ENCODE measurements at regions not wholly inside any gene's neighbourhood (a gene's known extent, or its start where the extent isn't known, plus 50 kb on each side); places are given as distances from the start of the nearest gene placed in this dataset.
"Not testable (repeated sequence)": the region's sequence is repeated elsewhere in the genome, so short reads cannot be mapped to it uniquely, and the experiment has no call there.

- DNase-seq, result no peak
Measured at GRCh38 chr9:88875400-88876120, 115.7 kb upstream of the S1PR3 start.

- DNase-seq, result no peak
Measured at GRCh38 chr9:88880199-88880598, 111.1 kb upstream of the S1PR3 start.

GRCh38 chr9:88884291-88884690 lies 107.0 kb upstream of the S1PR3 start:
- DNase-seq, result not testable (repeated sequence)

DNA sequence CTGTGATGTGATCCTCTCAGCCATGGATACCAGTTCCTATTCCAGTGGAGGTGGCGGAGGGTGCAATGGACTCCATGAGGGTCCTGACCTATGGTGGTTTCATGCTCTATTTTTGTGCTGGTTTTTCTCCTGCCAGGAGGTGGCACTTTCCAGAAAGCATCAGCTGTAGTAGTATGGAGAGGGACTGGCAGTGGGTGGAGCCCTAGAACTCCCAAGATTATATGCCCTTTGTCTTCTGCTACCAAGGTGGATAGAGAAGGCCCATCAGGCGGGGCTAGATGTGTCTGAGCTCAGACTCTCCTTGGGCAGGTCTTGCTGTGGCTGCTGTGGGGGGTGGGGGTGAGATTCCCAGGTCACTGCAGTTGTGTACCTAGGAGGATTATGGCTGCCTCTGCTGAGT lies 104.5 kb upstream of the S1PR3 start:
- not testable (repeated sequence) for DNase-seq

DNA sequence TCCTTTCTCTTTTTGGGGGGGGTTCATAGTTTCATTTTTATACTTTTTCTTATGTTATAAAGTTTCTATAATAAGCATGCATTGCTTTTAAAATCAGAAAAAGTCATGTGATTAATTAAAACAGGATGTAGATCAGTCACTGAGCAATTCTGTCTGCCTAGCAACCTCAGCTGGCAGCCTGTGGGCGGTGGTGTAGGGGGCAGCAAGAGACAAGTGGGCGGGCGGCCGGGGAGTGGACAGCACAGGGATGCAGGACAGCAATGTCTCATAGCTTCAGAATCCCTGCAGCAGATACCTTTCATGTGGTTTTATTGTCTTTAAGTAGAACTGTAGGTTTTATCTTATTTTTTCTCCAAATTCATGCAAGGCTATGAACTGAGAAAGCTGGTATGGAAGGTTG lies 101.9 kb upstream of the S1PR3 start:
- peak; percentile 21 for DNase-seq

DNA sequence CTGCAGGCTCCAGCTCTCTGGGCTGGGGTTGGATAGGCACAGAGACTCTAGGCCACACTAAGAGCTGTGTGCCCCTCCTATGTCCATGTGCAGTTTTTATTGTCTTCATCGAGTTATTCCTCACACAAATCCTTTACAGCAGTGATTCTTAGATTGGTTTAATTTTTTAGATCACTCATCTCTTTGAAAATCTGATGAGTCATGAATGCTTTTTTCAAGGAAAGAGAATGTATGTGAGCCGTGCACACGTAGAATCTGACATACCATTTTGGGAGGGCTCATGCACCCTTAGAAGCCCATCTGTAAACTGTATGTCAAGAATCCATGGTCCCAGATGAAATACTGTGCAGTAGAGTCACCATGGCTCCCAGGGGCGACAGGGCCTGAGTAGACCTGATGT lies 100.7 kb upstream of the S1PR3 start:
- no peak for DNase-seq

DNA sequence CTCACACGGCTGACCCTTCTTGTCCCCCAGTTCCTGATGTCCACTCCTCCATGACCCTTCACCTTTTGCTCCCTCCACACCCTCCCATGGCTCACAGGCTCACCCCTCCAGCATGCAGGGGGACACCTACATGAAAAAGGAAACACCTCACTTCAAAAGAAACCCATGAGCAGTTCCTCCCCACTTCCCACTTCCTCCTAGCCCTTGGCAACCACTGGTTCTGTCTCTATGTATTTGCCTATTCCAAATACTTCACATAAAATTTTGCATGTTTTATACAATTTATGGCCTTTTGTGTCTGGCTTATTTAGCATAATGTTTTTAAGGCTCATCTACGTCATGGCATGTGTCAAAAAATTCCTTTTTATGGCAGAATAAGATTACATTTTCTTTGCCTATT lies 100.2 kb upstream of the S1PR3 start:
- DNase-seq, result no peak

- DNase-seq, result no peak
Measured at GRCh38 chr9:88892724-88893123, 98.5 kb upstream of the S1PR3 start.

GRCh38 chr9:88897081-88897480 lies 94.2 kb upstream of the S1PR3 start:
- DNase-seq, result no peak

DNA sequence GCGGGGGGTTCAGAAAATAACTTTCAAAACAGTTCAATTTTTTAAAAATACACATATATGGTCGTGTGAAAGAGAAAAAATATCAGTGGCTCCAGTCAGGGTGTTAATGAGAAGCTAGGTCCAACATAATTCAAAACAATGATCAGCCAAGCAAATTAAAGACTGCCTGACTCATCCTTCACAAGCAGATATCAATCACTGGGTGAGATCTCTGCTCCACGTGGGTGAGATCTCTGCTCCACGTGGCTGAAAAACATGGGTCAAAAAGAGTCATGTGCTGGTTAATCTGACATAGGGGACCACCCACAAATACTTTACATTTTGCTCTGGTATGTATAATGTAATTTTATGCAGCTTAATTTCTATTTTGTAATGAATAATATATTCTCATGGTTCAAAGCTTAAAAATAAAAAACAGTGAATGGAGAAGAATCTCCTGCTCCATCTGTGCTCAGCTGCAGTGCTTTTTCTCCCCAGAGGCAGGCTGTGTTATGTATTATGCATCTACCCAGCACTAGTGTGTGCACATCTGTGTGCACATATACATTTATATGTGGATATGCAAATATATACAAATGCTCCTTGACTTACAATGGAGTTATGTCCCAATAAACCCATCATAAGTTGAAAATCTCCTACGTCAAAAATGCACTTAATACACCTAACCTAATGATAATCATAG lies 93.1 kb upstream of the S1PR3 start:
- DNase-seq, result no peak

DNA sequence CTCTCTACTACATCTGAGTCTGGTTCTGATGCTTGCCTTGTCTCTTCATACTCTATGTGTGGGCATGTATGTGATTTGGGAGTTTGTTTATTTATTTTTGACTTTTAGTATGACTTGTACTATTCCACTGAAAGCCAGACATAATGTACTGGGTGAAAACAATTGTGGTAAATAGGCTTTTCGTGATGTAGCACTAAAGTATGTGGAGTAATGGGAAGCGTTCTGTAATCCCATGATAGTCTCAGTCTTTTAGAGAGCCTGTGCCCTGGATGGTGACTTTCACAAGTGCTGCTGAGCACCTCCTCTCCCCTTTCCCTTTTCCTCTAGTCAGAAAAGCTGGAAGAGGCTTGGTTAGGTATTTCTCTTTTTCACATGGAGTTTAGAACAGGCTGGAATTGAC lies 85.8 kb upstream of the S1PR3 start:
- no peak for DNase-seq

GRCh38 chr9:88915916-88916315 lies 75.4 kb upstream of the S1PR3 start:
- no peak for DNase-seq

GRCh38 chr9:88916894-88917293 lies 74.4 kb upstream of the S1PR3 start:
- DNase-seq, result no peak

- DNase-seq, result no peak
Measured at GRCh38 chr9:88917375-88917774, 73.9 kb upstream of the S1PR3 start.

- not testable (repeated sequence) for DNase-seq
Measured at GRCh38 chr9:88918537-88918936, 72.7 kb upstream of the S1PR3 start.

DNA sequence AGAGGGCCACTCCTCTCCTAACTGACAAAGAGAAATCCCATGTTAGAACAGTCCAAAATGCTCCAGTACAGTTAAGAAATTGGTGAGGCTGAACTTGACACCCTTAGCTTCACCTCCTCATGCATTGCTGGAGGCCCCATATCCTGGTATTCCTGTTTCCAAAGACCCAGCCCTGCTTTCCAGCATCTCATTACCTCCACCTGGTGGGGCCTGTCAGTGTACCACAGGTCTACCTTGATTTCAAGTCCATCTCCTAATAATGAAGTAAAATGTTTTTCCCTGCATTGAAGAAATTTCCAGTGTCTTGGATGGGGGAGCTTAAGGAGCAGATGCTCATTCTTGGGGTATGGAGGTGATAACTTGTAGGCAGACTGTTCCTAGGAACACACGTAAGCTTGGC lies 70.6 kb upstream of the S1PR3 start:
- no peak for DNase-seq

- DNase-seq, result no peak
Measured at GRCh38 chr9:88922091-88922490, 69.2 kb upstream of the S1PR3 start.

- no peak for DNase-seq
Measured at GRCh38 chr9:88923092-88923491, 68.2 kb upstream of the S1PR3 start.

GRCh38 chr9:88923653-88924288 lies 67.5 kb upstream of the S1PR3 start:
- DNase-seq, result no peak

- peak; percentile 9 for DNase-seq
Measured at GRCh38 chr9:88925481-88925880, 65.8 kb upstream of the S1PR3 start.

DNA sequence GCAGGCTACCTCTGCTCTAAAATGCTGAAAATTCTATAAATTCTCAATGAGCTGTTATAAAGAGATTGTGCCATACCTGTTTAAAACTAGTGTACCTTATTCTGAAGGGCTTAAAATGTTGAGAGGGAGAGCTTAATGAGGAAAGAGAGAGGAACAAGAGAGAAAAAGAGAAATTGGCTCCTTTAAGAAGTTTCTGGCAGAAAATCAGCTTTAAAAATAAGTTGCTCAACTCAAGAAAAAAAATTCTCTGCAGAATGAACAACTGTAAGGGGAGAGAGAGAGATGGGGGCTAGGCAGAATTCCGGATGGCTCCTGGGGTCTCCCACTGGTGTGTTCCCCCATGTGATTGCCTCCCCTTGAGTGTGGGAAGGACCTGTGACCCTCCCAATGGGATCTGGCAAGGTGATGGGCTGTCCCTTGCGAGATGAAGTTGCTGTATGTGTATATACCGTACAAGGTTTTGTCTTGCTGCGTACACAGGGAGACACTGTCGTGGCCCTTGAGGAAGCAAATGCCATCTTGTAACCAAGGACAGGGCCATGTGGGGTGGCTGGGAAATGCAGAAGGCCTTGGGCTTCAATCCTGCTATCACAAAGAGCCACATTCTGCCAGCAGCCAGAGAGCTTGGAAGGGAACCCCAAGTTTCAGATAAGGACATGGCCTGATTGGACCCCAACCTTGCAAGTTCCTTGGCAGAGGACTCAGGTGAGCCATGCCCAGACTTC lies 64.3 kb upstream of the S1PR3 start:
- no peak for DNase-seq

- DNase-seq, result no peak
Measured at GRCh38 chr9:88927510-88927909, 63.8 kb upstream of the S1PR3 start.

DNA sequence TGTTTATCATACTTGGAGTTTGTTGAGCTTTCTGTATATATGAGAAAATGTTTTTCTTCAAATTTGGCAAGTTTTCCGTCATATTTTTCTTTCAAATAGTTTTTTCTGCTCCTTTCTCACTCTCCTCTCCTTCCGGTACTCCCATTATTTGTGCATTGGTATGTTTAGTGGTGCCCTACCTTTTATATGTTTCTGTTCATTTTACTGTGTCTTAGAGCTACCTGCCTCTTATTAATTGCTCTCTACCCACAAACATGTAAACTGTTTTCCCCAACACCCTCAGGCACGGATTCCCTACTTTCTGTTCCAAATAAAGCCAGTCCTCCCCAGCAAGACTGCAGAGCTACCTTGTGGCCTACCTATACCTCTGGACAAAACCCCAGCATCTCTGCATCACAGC lies 60.6 kb upstream of the S1PR3 start:
- DNase-seq, result no peak
